GM12878 (cell line): ENCODE measurements at regions not wholly inside any gene's neighbourhood (a gene's known extent, or its start where the extent isn't known, plus 50 kb on each side); places are given as distances from the start of the nearest gene placed in this dataset.

Experiments used
- ATAC-seq: fragments of 200-7000 bp; cut with Tn5 transposase; 3 replicates; pipeline ENCODE4 v1.9.1; 2020; ENCODE audit warnings: mild to moderate bottlenecking, moderate library complexity
- BruUV-seq: library from RNA; stranded (reverse); fragments of 400-500 nt; replicated peaks from 2 replicates; lab custom pipeline; 2021; lab: Mats Ljungman, UMichigan
- CTCF ChIA-PET: fragments of 300-600 bp; sonication (Branson Sonifier 250); formaldehyde crosslinking; extraction: SDS; loops from one replicate; lab custom pipeline; 2021; ENCODE audit warnings: inconsistent platforms; lab: Yijun Ruan, JAX
- POLR2A ChIA-PET: fragments of 350-600 bp; formaldehyde crosslinking; extraction: SDS; loops from one replicate; lab custom pipeline; 2021; ENCODE audit warnings: inconsistent platforms; lab: Charles Lee
- RAD21 ChIA-PET: fragments of 300-600 bp; sonication (Branson Sonifier 250); formaldehyde crosslinking; loops from one replicate; lab custom pipeline; 2023; ENCODE audit warnings: antibody characterized with exemption; ENCODE audit not compliant: unreplicated experiment; lab: Charles Lee
- SMC1A ChIA-PET: fragments of 300-600 bp; sonication (Branson Sonifier 250); formaldehyde crosslinking; loops from one replicate; lab custom pipeline; 2023; ENCODE audit not compliant: unreplicated experiment, uncharacterized antibody; lab: Charles Lee
- DNase-seq: peaks from one replicate; pipeline ENCODE4 v3.0.0-alpha.2; 2011; ENCODE audit warnings: low read depth, low spot score
- FAIRE-seq: peaks from 3 replicates; lab custom pipeline; 2011; peaks lifted over from hg19 to GRCh38; lab: Jason Lieb, UNC
- H2AFZ ChIP-seq: 2 replicates; pipeline ENCODE4 v1.6.0; 2011; ENCODE audit warnings: low read depth, low read length, control low read depth; ENCODE audit not compliant: control insufficient read depth
- H3K27ac ChIP-seq: 2 replicates; pipeline ENCODE4 v1.5.1; 2011; ENCODE audit warnings: control low read depth; ENCODE audit not compliant: control insufficient read depth, insufficient read depth
- H3K27me3 ChIP-seq, 2 experiments: replicated peaks in 1 of 2; 2 replicates each; pipeline versions ENCODE4 v1.6.0 to v1.6.1; 2011; ENCODE audit warnings: low read length in 1 of 2; ENCODE audit not compliant: control insufficient read depth in 2 of 2, insufficient read depth in 2 of 2
- H3K36me3 ChIP-seq, 2 experiments: 2 replicates each; pipeline ENCODE4 v1.5.1; 2011; ENCODE audit warnings: low read length in 1 of 2; ENCODE audit not compliant: control insufficient read depth in 2 of 2, insufficient read depth in 2 of 2
- H3K4me1 ChIP-seq: 2 replicates; pipeline ENCODE4 v1.6.1; 2011; ENCODE audit warnings: mild to moderate bottlenecking, low read length, moderate library complexity, mixed read lengths; ENCODE audit not compliant: control insufficient read depth, insufficient read depth
- H3K4me2 ChIP-seq: 2 replicates; pipeline ENCODE4 v1.6.0; 2011; ENCODE audit warnings: control low read depth; ENCODE audit not compliant: control insufficient read depth, insufficient read depth
- H3K4me3 ChIP-seq: fragments of 200-600 bp; sonication (generic); 2 replicates; pipeline ENCODE4 v1.5.1; 2016
- H3K79me2 ChIP-seq: 2 replicates; pipeline ENCODE4 v1.6.0; 2011; ENCODE audit warnings: low read length; ENCODE audit not compliant: control insufficient read depth, insufficient read depth
- H3K9ac ChIP-seq: 2 replicates; pipeline ENCODE4 v1.8.0; 2011; ENCODE audit warnings: low read length, control low read depth, mixed read lengths; ENCODE audit not compliant: control insufficient read depth, insufficient read depth
- H3K9me3 ChIP-seq: replicated peaks from 3 replicates; pipeline ENCODE4 v1.5.1; 2011; ENCODE audit warnings: mild to moderate bottlenecking, low read length; ENCODE audit not compliant: control insufficient read depth, insufficient read depth
- H4K20me1 ChIP-seq: 2 replicates; pipeline ENCODE4 v1.6.0; 2011; ENCODE audit not compliant: control insufficient read depth, insufficient read depth
- ASH2L ChIP-seq: fragments of 300-600, 200-600 bp; sonication (generic); IDR thresholded peaks from 2 replicates; pipeline ENCODE4 v1.6.1; 2017; ENCODE audit warnings: low read depth, mild to moderate bottlenecking, borderline replicate concordance
- BACH1 ChIP-seq: fragments of 450-650 bp; IDR thresholded peaks from 2 replicates; pipeline ENCODE4 v1.6.1; 2017; ENCODE audit warnings: mild to moderate bottlenecking, borderline replicate concordance
- BMI1 ChIP-seq: fragments of 450-650 bp; IDR thresholded peaks from 2 replicates; pipeline ENCODE4 v1.6.1; 2016; ENCODE audit warnings: mild to moderate bottlenecking, moderate library complexity, borderline replicate concordance
- CTCF ChIP-seq, 3 experiments: IDR thresholded peaks in 2 of 3; conservative IDR thresholded peaks in 1 of 3; 2 replicates each; pipeline ENCODE4 v1.5.1; 2011; ENCODE audit warnings: low read depth in 3 of 3, low read length in 3 of 3, mild to moderate bottlenecking in 3 of 3, control low read depth in 2 of 3, moderate library complexity in 2 of 3, inconsistent platforms in 1 of 3, mixed read lengths in 1 of 3; ENCODE audit not compliant: control insufficient read depth in 2 of 3, insufficient read depth in 1 of 3; ENCODE audit errors: extremely low read depth in 1 of 3
- DPF2 ChIP-seq: fragments of 450-650 bp; IDR thresholded peaks from 2 replicates; pipeline ENCODE4 v1.6.1; 2017; ENCODE audit warnings: mild to moderate bottlenecking
- ESRRA ChIP-seq: IDR thresholded peaks from 2 replicates; pipeline ENCODE4 v1.6.1; 2012; ENCODE audit warnings: mild to moderate bottlenecking, low read length, improper control_type of control experiment
- FOXM1 ChIP-seq: IDR thresholded peaks from 2 replicates; pipeline ENCODE4 v1.6.1; 2012; ENCODE audit warnings: low read depth, mild to moderate bottlenecking, inconsistent platforms, low read length, moderate library complexity
- LARP7 ChIP-seq: fragments of 450-650 bp; IDR thresholded peaks from 2 replicates; pipeline ENCODE4 v1.6.1; 2017; ENCODE audit warnings: mild to moderate bottlenecking
- PBX3 ChIP-seq: IDR thresholded peaks from 2 replicates; pipeline ENCODE4 v1.6.1; 2011; ENCODE audit warnings: mild to moderate bottlenecking, low read depth, low read length, moderate library complexity; ENCODE audit not compliant: insufficient replicate concordance
- TCF7 ChIP-seq: IDR thresholded peaks from 2 replicates; pipeline ENCODE4 v1.6.1; 2014; ENCODE audit warnings: antibody characterized with exemption, borderline replicate concordance
- ZBTB40 ChIP-seq: fragments of 450-650 bp; IDR thresholded peaks from 2 replicates; pipeline ENCODE4 v1.6.1; 2016; ENCODE audit warnings: mild to moderate bottlenecking, moderate library complexity, borderline replicate concordance
- in situ Hi-C: fragments of 300-500 bp; cut with MboI; formaldehyde crosslinking; loops from 9 replicates; pipeline ENCODE4 v1.14.3; 2018; ENCODE audit warnings: mixed read lengths
- intact Hi-C: fragments of 100-400 bp; cut with micrococcal nuclease; formaldehyde crosslinking; loops from one replicate; pipeline ENCODE4 v1.14.2; 2022; ENCODE audit not compliant: unreplicated experiment

- TF ChIP-seq ZBTB40 = no peak
- TF ChIP-seq DPF2 = no peak
- no peak for TF ChIP-seq BACH1
- no peak for TF ChIP-seq FOXM1
- no peak for TF ChIP-seq BMI1
- TF ChIP-seq CTCF (IDR thresholded peaks at IDR 0.05 in 2 of 3, conservative IDR thresholded peaks at IDR 0.05 in 1 of 3; ENCODE audit: control insufficient read depth in 2 of 3, extremely low read depth in 1 of 3, insufficient read depth in 1 of 3, low read depth in 3 of 3, low read length in 3 of 3) = no peak
- TF ChIP-seq ASH2L = no peak
- TF ChIP-seq ESRRA = no peak
Measured at GRCh38 chr5:106488407-106488806, 1182.3 kb downstream of the EFNA5 start (continued).

GRCh38 chr5:106481374-106481773 lies 1189.4 kb downstream of the EFNA5 start:
- in situ Hi-C loops = no loop called here
- ChIA-PET POLR2A (no interaction called here), CTCF (no interaction called here), SMC1A (no interaction called here), RAD21 (no interaction called here)
- FAIRE-seq (no peak), DNase-seq (no peak), ATAC-seq (no peak)
- H3K27me3 ChIP-seq = no peaks in the 10 kb centered on the region
- H3K27ac ChIP-seq = no peak overlapping the region
- no peak overlapping the region for H3K4me2 ChIP-seq
- no peaks in the 10 kb centered on the region for H3K9me3 ChIP-seq
- no peak for TF ChIP-seq TCF7
- no peak for TF ChIP-seq LARP7
- no peak for TF ChIP-seq PBX3
- intact Hi-C loops = no loop called here
- H3K9ac ChIP-seq = no peak overlapping the region
- H4K20me1 ChIP-seq = no peaks in the 10 kb centered on the region
- no TSS peak for BruUV-seq
- no peak overlapping the region for H2AFZ ChIP-seq
- no peaks in the 10 kb centered on the region for H3K36me3 ChIP-seq
- H3K4me3 ChIP-seq = no peak overlapping the region
- H3K4me1 ChIP-seq = no peaks in the 10 kb centered on the region
- no peaks in the 10 kb centered on the region for H3K79me2 ChIP-seq
